ENCODE measurements at regions not wholly inside any gene's neighbourhood (a gene's known extent, or its start where the extent isn't known, plus 50 kb on each side); places are given as distances from the start of the nearest gene placed in this dataset.

DNA sequence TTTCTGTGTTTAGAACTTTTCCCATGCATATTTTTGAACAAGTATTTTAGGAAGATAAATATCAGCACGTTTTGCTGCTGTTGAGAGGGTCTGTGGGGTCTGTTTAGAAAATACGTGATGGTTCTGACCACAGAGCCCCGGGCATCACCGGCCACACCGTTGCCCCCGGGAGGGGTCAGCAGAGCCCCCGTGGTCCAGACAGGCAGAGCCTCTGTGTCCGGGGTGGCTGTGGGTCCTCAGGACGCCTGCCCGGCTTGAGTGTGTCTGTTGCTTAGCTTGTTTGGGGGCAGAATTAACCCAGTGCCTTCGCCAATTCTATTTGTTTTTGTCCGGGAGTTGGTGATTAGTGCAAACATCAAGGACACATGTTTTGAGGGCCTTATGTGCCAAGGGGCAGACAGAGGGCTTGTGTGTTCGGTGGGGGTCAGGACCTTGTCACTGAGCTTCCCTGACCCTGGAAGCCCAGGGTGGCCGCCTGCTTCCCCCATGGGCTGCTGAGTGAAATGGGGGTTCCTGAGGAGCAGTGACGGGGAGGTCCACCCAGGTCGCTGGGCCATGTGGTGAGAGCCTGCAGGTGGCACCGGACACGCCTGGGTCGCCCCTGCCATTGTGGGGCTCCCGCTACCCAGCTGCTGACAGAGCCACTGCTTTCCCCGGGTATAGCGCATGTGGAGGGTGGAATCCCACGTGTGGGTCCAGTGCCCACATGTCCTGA, 122.2 kb downstream of the SIK1 start:
- intact Hi-C loops (cut with micrococcal nuclease) = no loop called here

DNA sequence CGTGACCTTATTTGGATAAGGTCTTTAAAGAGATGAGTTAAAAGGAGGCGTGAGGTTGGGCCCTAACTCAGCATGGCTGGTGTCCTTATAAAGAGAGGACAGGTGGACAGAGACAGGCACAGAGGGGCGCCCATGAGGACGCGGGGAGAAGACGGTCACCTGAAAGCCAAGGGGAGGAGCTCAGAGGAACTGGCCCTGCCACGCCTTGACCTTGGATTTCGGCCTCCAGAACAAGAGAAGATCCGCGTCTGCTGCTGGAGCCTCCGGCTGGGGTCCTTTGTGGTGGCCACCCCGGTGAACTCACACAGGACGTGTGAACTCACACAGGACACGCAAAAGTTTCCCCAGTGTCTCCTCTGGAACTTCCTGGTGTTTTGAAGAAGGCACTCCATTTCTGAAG, 122.7 kb downstream of the SIK1 start:
- intact Hi-C loops (cut with micrococcal nuclease) = no loop called here

DNA sequence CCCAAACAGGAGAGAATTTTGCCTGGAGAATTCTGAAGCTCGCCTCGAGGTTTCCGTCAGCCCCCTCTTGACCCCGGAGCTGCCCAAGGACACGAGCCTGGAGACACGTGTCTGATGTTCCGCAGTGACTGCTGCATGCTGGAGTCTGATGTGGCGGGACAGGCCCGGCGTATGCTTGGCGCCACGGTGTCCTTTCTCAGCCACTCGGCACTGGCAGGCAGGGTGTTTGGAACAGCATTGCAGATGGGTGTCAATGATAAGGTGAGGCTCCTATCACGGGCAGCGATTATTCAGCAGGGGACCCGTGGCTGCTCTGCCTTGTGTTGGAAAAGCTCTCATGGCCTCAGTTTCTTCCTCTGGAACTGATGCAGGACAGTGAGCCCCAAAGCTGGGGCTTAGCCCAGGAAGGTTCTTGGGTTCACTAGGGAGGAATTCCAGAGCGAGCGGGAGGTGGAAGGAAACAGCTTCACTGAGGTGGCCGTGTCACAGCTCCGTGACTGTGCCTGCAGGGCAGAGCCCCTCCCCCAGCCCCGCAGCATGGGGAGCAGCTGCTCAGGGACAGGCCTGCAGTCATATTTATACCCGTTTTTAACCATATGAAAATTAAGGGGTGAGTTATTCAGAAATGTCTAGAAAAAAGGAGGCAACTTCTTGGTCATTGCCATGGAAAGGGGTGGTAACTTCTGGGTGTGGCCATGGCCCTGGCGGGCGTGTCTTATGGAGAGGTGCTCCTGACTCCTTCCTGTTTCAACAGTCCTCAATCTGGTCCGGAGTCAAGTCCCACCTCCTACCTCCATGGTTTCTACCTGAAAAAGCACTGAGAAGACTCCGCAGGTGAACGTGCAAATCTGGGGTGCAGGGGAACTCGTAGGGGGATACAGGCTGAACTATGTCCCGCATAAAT, 123.4 kb downstream of the SIK1 start:
- intact Hi-C loops (cut with micrococcal nuclease) = no loop called here

DNA sequence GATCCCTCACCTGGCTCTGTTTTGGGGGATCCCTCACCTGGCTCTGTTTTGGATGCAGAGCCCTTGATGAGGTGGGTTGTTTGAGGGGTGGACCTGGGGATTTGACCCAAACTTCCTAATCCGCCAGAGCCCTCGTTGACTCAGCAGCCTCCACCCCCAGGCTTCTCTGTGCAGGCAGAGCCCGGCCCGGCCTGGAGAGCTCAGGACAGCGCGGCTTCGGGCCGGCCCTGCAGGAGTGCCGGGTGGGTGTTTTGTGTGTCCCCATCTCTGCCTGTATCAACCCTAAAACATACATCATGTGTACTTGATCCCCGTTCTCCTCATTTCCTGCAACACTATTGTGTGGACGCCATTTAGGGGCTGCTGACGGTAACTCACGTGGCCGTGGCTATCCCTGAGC, 124.2 kb downstream of the SIK1 start:
- intact Hi-C loops (cut with micrococcal nuclease) = no loop called here

DNA sequence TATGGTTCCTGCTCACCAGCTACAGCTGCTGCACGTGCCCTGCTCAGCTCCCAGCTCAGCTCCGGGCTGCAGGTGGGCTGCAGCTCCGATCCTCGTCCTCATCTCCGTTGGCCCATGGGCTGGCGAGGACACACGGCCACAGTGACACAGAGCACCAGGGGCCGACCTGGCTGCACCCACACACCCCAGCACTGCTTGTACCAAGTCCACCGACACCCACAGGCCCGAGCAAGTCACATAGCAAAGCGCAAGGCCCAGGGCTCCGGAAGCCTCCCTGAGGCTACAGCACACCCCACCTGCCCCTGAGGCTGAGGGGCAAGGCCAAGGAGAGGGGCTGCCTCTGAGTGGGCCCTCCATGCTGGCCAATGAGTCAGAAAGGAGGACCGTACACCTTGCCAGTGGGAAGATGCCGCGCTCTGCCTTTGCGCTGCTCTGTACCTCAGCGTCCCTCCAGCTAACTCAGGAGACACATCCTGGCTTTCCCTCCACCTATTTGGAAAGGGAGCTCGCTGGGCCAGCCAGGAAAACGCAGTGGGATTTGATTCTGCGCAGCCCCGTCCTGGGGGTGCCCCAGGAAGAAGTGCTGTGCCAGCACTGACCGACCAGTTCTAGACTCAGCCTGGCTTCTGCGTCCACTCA, 124.8 kb downstream of the SIK1 start:
- intact Hi-C loops (cut with micrococcal nuclease) = no loop called here

DNA sequence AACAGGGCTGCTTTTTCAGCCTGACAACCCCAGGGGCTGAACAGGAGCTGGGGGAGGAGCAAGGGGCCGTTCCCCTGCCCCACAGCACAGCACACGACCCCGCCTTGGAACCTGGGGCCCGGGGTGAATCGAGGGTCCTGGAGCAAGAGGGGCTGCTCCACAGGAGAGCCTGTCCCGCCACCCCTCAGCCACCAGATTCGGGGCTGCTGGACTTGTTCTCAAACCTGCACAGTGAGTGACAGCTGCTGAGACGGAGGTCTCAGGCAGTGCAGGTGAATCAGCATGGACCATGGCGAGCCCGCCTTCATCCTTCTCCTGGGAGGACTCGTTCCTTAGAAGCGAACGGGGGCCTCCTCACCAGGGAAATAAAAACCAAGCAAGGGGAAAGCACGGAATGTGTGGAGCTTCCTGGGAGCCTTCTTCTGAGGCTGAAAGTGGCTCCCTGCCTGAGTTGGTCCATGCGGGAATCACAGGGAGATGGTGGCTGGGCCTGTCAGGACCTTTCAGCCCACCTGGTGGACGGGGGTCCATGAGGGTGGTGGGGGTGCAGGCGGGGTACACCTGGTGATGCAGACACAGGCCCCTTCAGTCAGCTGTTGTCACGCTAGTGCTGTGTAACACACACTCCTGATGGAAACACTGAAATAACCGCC, 125.4 kb downstream of the SIK1 start:
- intact Hi-C loops (cut with micrococcal nuclease) = no loop called here

DNA sequence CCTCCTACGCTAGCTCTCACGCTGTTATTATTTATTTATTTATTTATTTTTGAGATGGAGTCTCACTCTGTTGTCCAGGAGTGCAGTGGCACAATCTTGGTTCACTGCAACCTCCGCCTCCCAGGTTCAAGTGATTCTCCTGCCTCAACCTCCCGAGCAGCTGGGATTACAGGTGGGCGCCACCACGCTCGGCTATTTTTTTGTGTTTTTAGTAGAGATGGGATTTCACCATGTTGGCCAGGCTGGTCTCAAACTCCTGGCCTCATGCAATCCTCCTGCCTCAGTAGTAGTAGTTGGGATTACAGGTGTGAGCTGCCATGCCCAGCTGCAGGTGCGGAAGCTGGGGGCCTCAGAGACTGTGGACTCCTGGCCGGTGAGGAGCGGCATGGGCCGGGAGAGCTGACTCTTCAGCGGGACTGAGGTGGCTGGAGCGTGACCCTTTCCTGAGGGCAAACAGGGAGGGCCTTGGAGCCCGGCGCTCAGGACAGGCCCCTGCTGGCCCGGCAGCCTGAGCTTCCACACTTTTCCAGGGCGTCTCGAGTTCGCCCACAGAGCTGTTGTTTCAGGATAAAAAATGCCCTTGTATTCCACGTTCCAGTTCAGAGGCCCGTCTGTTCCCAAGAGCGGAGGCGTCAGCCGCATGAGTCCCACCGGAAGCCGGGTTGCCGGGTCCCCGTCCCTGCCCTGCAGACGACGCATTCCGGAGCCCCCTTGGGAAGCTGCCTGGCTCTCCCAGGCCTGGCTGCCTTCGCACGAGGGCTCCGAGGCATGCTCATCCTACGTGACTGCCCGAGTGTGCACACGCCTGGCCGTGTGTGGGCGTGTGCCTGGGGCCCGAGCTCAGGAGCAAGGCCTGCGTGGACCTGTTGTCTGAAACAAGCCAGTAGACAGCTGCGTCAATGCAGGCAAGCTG, 126.2 kb downstream of the SIK1 start:
- intact Hi-C loops (cut with micrococcal nuclease) = no loop called here

DNA sequence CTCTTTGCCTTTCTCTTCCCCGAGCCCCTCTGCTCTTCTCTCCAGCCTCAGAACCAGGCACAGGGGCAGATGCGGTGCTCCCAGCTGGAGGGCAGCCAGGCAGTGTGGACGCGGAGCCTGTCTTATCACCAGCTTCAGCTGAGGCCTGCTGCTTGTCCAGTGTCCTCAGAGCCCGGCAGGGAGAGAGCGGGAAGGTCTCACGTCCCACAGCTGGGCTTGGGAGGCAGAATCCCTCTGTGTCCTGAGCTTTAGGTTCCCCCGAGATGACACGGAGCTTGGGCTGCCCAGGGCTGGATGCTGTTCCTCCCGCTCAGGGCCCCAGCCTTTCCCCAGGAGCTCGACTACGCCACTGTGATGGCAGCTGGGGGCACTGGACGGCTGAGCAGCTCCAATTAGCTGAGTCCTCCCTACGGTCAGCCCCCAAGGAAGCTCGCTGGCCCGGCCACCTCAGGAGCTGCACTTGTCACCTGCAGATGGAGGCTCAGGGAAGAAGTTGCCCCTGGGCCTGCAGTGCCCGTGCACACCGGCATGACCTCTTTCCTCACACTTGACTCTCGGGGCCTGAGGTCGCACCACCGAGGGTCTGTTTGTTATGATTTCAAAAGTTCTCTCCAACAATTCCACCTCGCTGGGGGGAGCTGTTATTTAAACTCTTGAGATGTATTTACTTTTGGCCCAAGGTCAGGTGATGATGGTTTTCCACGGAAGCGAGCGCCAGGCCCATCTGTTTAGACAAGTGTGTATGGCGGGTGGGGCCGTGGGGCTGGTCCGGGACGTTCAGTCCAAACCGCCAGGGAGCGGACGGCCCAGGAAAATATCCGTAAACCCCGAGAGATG, 127.3 kb downstream of the SIK1 start:
- intact Hi-C loops (cut with micrococcal nuclease) = no loop called here

DNA sequence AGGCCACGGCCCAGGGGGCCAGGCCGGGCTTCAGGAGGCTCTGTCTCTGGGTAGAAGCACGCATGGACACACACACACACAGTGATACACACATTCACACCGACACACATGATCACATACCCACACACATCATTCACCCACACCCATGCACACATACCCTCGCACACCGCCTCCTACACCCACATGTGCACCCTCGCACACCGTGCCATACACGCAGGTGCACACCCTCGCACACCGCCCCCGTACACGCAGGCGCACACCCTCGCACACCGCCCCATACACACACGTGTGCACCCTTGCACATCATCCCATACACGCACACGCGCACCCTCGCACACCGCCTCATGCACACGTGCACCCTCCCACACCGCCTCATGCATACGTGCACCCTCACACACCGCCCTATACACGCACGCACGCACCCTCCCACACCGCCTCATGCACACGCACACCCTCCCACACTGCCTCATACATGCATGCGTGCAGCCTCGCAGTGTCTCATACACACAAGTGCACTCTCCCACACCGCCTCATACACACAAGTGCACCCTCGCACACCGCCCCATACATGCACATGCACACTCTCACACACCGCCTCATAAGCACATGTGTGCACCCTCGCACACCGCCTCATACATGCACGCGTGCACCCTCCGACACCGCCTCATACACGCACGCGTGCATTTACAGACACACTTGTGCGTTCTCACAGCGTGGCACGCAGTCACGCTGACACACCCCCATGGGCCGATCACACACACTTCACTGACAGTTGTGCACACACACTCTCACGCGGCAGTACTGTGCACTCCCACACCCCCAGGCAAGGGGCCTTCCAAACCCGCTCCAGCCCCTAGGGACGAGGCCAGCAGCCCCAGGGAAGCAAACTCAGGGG, 128.1 kb downstream of the SIK1 start:
- intact Hi-C loops (cut with micrococcal nuclease) = no loop called here

DNA sequence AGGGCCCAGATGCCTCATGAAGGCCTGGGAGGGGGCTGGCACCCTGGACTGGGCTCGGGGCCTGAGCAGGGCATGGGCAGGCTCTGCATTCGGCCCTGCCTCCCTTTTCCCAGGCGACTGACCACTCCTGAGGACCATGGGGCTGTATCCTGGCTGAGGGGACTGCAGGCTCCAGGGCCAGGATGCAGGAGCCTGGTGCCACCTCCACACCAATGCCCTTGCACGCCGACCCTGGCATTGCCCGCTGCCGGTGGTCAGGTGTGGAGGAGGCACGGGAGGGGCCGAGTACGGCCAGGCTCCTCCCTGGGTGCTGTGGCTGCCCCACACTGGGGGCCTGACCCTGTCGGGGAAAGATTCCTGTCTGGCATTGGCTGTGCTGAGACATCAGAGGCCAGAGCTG, 128.9 kb downstream of the SIK1 start:
- intact Hi-C loops (cut with micrococcal nuclease) = no loop called here

DNA sequence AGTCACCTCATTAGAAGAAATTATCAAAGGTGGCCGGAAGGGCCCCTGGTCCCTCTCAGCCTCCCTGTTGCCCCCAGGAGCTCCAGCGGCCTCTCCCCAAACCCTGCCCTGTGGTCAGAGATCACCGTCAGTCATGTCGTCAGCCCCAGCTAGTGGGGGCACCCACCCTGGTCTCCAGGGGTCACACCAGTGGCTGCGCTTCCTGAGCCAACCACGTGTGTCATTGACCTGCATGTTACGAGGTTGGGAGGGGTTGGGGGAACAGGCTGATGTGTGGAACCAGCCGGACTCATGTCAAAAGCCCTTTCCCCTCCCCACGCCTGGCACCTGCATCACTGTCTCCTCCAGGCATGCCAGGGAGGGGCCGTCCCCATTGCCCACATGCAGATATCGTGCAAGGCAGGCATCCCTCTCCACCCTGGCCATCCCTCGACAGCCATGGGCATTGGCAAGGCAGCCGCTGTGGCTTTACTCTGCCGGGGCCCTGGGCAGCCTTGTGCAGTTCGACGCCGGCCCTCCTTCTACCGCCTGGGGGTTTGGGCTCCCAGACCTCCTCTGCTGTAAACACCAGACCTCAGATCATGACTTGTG, 128.7 kb downstream of the CRYAA start:
- intact Hi-C loops (cut with micrococcal nuclease) = no loop called here

DNA sequence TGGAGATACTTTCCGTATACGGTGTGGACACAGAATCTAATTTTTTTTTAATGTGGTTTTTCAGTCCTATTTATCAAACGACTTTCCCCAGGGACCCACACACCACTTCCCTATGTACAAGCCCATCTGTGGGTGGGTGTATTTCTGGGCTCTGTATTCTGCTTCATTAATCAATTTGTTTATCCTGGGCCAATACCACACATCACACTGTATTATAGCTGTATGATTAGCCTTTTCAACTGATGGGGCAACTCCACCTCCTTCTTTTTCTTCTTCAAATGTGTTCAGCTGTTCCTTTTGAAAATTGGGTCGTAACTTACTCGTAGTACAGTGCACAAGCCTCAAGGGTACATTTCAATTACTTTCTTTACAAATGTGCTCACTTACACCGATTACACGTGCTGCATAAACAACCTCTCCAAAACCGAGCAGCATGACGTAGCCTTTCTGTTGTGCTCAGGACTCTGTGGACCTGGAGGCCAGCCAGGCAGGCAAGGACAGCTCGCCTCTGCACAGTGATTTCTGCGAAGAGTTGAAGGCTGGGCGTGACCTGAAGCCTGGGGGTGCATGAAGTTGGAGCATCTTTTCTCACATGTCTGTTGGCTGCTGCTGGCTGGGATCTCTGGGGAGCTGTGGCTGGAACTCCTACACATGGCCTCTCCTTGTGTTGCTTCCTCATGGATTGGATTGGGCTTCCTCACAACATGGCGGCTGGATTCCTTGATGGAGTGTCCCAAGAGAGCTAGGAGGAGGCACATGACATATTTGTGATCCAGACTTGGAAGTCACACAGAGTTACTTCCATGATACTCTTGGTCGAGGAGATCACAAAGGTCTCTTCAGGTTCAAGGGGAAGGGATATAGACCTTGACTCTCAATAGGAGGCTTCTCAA, 126.5 kb downstream of the CRYAA start:
- intact Hi-C loops (cut with micrococcal nuclease) = no loop called here

DNA sequence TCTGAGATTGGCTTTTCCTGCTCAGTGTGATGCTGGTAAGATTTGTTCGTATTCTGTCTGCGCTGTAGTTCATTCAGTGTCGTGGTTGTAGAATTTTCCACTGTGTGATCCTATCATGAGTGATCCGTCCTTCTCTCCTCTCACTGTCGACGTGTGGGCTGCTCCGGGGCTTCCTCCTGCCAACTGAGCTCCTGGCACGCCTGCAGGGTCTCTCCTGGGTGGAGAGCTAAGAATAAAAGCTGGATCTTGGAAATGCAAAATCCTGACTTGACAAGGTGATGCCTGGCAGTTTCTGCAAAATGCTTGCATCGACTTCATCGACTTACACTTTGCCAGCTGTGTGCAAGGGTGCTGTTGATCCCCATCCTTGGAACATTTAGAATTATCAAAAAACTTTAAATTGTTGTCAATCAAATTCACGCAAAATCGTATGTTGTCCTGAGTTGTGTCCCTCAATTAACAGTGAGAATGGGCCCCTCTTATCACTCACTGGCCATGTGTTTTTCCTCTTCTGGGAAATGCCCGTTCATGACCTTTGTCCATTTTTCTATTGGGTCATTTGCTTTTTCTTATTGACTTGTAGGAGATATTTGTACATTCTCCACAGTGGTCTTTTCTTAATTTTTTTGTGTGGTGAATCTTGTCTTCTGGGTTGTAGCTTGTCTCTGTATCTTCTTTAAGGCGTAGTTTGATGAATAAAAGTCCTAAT, 125.5 kb downstream of the CRYAA start:
- intact Hi-C loops (cut with micrococcal nuclease) = no loop called here

DNA sequence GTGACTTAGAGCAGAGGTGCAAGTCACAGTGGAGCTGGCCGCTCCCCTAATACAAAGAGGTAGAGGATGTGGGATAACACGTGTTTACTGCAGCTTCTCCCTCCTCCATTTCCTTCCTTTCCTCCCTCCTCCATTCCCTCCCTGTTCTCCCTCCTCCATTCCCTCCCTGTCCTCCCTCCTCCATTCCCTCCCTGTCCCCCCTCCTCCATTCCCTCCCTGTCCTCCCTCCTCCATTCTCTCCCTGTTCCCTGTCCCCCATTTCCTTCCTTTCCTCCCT, 124.0 kb downstream of the CRYAA start:
- intact Hi-C loops (cut with micrococcal nuclease) = no loop called here

DNA sequence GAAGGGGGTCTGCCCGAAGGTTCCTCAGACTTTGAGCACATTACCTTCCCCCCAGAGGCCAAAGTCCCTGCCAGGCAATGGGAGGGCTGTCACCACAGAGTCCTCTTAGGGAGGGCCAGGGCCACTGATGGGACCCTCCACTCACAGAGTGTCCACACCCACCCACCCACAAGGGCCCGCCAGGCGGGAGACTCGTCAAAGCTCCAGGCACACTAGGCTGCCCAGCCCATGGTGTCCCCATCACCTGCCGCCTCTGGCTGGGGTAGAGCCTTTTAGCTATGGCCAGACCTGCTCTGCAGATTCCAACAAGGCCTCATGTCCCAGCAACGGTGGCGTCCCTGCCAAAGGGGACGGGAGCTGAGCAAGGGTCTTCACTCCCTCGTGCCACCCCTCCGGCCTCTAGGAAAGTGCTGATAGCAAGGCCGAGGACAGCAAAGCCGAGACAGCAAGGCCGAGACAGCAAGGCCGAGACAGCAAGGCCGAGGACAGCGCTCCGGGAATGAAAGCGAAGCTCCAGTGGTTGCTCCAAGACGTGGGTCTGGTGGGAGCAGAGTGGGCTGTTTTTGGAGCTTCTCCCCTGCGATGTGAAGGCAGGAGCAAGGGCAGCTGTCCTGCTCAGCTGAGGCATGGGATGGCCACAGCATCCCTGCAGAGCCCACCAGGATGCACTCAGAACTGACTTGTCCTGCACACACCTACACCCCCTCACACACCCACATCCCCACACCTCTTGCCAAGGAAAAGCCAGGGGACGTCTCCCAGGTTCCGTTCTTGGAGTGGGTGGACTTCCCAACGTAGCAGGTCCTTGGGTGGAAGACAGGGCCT, 123.4 kb downstream of the CRYAA start:
- intact Hi-C loops (cut with micrococcal nuclease) = no loop called here

DNA sequence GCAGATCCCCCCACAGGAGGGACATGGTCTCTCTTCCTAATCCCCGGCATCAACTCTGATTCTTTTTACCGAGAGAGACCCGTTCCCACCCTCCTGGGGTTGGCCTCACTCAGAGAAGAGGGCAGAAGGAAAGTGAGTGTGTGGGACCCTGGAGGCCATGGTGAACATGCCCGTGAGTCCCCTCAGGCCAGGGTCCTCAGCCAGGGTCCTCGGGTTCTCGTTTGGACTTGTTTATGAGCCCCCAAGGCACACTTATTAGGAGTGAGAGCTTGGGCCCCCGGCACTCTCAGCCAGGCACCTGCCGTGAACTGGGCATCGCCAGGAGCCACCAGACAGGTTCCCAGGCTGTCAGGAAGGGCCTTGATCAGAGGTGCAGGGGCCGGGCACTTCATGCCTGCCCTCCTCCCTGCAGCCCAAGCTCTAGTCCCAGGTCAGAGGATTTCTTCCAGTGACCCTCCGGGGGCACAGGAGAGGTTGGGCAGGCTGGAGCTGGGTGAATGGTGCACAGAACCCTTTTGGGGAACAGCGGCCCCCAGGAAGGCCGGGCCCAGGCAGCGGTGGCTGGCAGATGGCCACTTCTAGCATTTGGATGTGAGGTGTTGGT, 122.6 kb downstream of the CRYAA start:
- intact Hi-C loops (cut with micrococcal nuclease) = no loop called here
